ENCODE measurements at regions not wholly inside any gene's neighbourhood (a gene's known extent, or its start where the extent isn't known, plus 50 kb on each side); places are given as distances from the start of the nearest gene placed in this dataset.
A peak's percentile ranks its signal among the peaks of the same experiment; 100 is the strongest.

- no peaks in the 10 kb centered on the region for H3K36me3 ChIP-seq (ENCODE audit: control insufficient read depth, insufficient read depth, low read length)
- H3K4me3 ChIP-seq (ENCODE audit: extremely low read depth, insufficient read depth, low read length, poor library complexity, severe bottlenecking): no peak overlapping the region
- WGBS, 2 experiments (ENCODE audit: insufficient coverage in 2 of 2): 83 to 86% methylated on average over 1 to 2 of the region's 4 CpGs
- H3K27ac ChIP-seq (ENCODE audit: low read depth, low read length, severe bottlenecking): peak overlapping the region; percentile 16
- H3K4me1 ChIP-seq (ENCODE audit: control insufficient read depth, insufficient read depth, low read length, poor library complexity, severe bottlenecking): peaks cover 14% of the 10 kb centered on the region
- no peaks in the 10 kb centered on the region for H3K9me3 ChIP-seq (ENCODE audit: control insufficient read depth, low read length)
These were observed 107.3 kb downstream of the EFNB1 start for GRCh38 chrX:68936126-68936525.

DNA sequence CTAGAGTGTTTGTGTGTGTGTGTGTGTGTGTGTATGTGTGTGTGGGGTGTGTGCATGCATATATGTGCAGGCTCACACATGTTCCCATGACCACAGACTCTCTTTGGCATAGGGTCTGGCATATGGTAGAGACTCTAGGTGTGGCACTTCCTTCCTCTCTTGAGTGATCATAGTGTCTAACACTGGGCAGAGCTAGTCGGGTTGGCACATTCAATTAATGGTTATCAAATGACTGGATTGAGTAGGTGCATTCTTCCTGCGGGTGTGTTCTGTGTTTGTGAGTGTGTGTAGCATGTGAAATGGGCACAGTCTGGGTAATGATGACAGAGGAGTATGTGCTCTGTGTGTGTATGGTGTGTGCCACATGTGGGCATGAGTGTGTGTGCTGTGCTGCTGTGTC is 106.5 kb downstream of the EFNB1 start:
- Histone ChIP-seq H3K4me3 (ENCODE audit: extremely low read depth, insufficient read depth, low read length, poor library complexity, severe bottlenecking) (no peak overlapping the region), H3K9me3 (ENCODE audit: control insufficient read depth, low read length) (no peaks in the 10 kb centered on the region), H3K27ac (ENCODE audit: low read depth, low read length, severe bottlenecking) (no peak overlapping the region), H3K4me1 (ENCODE audit: control insufficient read depth, insufficient read depth, low read length, poor library complexity, severe bottlenecking) (peaks cover 17% of the 10 kb centered on the region), H3K36me3 (ENCODE audit: control insufficient read depth, insufficient read depth, low read length) (no peaks in the 10 kb centered on the region)
- WGBS, 2 experiments (ENCODE audit: insufficient coverage in 2 of 2): 90 to 100% methylated on average over 1 to 2 of the region's 2 CpGs

DNA sequence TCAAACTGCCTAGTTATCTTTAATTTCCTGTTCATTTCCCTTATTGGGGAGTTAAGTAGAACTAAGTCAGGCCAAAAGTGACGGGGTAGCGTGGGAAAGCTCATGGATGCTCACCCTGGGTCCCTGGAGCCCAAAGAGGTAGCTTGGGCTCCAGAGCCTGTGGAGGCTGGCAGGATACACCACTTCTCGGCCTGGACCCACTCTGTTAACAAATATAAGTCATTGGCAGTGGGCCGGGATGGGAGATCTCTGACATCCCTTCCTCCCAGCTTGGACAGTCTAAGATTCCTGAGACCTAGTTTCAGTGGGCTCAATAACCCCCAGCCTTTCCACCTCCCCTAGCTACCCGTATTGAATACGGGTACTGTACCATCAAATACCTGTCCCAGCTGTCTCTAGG is 106.1 kb downstream of the EFNB1 start:
- Histone ChIP-seq H3K4me1 (ENCODE audit: control insufficient read depth, insufficient read depth, low read length, poor library complexity, severe bottlenecking) (peaks cover 15% of the 10 kb centered on the region), H3K4me3 (ENCODE audit: extremely low read depth, insufficient read depth, low read length, poor library complexity, severe bottlenecking) (no peak overlapping the region), H3K9me3 (ENCODE audit: control insufficient read depth, low read length) (no peaks in the 10 kb centered on the region), H3K27ac (ENCODE audit: low read depth, low read length, severe bottlenecking) (no peak overlapping the region), H3K36me3 (ENCODE audit: control insufficient read depth, insufficient read depth, low read length) (no peaks in the 10 kb centered on the region)
- 95 to 100% methylated on average over 2 of the region's 6 CpGs for WGBS, 2 experiments (ENCODE audit: insufficient coverage in 2 of 2)

DNA sequence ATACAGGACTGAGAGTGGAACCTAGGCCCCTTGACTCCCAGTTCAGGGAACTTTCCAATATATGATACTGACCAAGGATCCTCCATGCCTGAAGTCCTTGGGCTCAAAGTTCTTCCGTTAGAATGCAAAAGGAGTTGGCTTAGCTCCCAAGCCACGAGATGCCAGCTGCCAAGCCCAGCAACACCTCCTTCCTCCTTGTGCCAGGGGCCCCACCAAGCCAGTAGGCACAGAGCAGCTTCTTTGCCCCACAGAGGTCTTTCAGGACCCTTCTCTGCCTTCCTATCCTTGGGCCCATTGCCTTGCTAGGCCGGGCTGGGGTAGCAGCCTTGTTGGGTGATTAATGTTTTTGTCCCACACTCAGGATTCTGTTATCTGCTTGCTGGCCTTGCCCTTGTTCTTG is 105.6 kb downstream of the EFNB1 start:
- Histone ChIP-seq H3K4me3 (ENCODE audit: extremely low read depth, insufficient read depth, low read length, poor library complexity, severe bottlenecking) (no peak overlapping the region), H3K4me1 (ENCODE audit: control insufficient read depth, insufficient read depth, low read length, poor library complexity, severe bottlenecking) (peaks cover 20% of the 10 kb centered on the region), H3K36me3 (ENCODE audit: control insufficient read depth, insufficient read depth, low read length) (no peaks in the 10 kb centered on the region), H3K9me3 (ENCODE audit: control insufficient read depth, low read length) (no peaks in the 10 kb centered on the region), H3K27ac (ENCODE audit: low read depth, low read length, severe bottlenecking) (no peak overlapping the region)
- WGBS, 2 experiments (ENCODE audit: insufficient coverage in 2 of 2): 82% methylated on average over 2 of the region's 3 CpGs; no CpG with 5 or more reads in 1 of the 2 experiments

GRCh38 chrX:68932611-68933010 is 103.8 kb downstream of the EFNB1 start:
- WGBS, 2 experiments (ENCODE audit: insufficient coverage in 2 of 2): no CpG with 5 or more reads among the region's 4 CpGs
- Histone ChIP-seq H3K36me3 (ENCODE audit: control insufficient read depth, insufficient read depth, low read length) (no peaks in the 10 kb centered on the region), H3K4me3 (ENCODE audit: extremely low read depth, insufficient read depth, low read length, poor library complexity, severe bottlenecking) (no peak overlapping the region), H3K27ac (ENCODE audit: low read depth, low read length, severe bottlenecking) (no peak overlapping the region), H3K4me1 (ENCODE audit: control insufficient read depth, insufficient read depth, low read length, poor library complexity, severe bottlenecking) (peaks cover 17% of the 10 kb centered on the region), H3K9me3 (ENCODE audit: control insufficient read depth, low read length) (no peaks in the 10 kb centered on the region)

GRCh38 chrX:68931345-68931744 is 102.5 kb downstream of the EFNB1 start:
- H3K36me3 ChIP-seq (ENCODE audit: control insufficient read depth, insufficient read depth, low read length): no peaks in the 10 kb centered on the region
- H3K4me3 ChIP-seq (ENCODE audit: extremely low read depth, insufficient read depth, low read length, poor library complexity, severe bottlenecking): no peak overlapping the region
- no peaks in the 10 kb centered on the region for H3K9me3 ChIP-seq (ENCODE audit: control insufficient read depth, low read length)
- H3K4me1 ChIP-seq (ENCODE audit: control insufficient read depth, insufficient read depth, low read length, poor library complexity, severe bottlenecking): peaks cover 17% of the 10 kb centered on the region
- WGBS, 2 experiments (ENCODE audit: insufficient coverage in 2 of 2): 88% methylated on average over 3 of the region's 4 CpGs; no CpG with 5 or more reads in 1 of the 2 experiments
- no peak overlapping the region for H3K27ac ChIP-seq (ENCODE audit: low read depth, low read length, severe bottlenecking)

DNA sequence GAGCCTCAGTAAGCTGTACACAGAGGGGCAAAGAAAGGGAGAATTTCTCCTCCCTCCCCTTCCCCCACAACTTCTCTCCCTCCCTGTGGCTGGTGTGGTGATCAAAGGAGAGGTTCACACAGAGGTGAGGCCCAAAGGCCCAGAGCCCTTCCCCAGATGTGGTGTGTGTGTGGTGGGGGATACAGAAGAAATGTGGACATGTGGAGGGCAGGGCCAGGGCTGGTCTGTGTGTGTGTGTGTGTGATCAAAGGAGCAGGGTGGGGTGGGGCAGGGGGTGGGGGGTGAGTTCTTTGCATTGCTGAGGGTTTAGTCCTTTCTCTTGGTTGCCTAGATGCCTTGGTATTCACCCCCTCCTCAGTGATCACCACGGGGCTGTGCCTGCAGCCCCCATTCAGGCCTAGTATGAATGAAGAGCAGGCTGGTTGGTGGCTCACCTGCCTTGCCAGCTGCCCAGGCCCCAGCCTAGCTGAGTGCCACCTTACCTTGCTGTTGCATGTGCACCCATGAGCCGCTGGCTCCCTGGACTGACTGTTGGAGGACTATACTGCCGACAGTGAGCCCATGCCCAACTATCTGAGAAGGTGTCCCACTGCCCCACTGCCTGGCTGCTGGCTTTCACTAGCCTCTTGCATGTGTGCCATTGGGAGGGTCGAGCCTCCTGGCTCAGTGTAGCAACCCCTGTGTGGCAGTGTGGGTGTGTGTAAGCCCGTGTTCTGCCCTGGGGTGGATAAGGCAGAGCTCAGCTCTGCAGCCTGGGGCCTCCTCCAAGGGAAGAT is 101.9 kb downstream of the EFNB1 start:
- Histone ChIP-seq H3K27ac (ENCODE audit: low read depth, low read length, severe bottlenecking) (no peak overlapping the region), H3K4me1 (ENCODE audit: control insufficient read depth, insufficient read depth, low read length, poor library complexity, severe bottlenecking) (peaks cover 17% of the 10 kb centered on the region)
- 92 to 100% methylated on average over 2 to 4 of the region's 5 CpGs for WGBS, 2 experiments (ENCODE audit: insufficient coverage in 2 of 2)

DNA sequence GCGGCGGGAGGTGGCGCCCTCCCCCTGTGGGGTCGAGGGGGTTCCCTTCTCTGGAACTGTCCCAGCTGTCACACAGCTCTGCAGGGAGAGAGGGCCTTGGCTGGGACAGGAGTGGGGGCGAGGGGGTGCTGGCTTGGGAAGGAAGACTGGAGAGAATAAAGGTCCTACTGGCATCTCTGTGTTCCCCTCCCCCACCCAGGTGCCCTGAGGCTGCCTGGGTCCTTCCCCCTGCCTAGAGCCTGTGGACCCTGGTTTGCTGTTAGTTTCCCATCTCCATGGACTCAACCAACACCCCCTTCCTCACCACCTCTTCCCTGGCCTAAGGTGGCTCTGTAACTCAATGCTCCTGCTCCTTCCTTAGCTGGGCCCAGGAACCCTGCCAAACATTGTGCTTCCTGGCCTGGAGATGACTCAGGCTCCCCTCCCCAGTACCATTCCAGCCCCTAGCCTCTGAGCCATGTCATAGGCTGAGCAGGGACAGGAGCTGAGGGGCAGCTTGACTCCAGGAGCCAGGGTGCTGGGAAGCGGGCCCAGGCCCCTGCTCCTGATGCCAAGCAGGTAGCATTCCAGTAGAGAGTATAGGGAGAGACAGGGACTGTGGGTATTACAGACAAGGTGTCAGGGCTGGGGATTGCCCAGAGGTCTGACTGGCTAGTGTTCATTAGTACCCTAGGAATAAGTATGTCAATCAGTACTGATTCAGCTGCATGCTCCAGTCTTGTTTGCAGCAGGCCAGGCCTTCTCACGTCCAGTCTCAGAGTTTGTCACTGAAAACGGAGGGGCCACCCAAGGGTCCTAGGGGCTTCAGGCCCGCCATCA is 100.7 kb downstream of the EFNB1 start:
- H3K4me1 ChIP-seq (ENCODE audit: control insufficient read depth, insufficient read depth, low read length, poor library complexity, severe bottlenecking): peaks cover 17% of the 10 kb centered on the region
- WGBS, 2 experiments (ENCODE audit: insufficient coverage in 2 of 2): 79 to 87% methylated on average over 5 to 6 of the region's 9 CpGs
- H3K4me3 ChIP-seq (ENCODE audit: extremely low read depth, insufficient read depth, low read length, poor library complexity, severe bottlenecking): no peak overlapping the region
- no peaks in the 10 kb centered on the region for H3K9me3 ChIP-seq (ENCODE audit: control insufficient read depth, low read length)
- no peaks in the 10 kb centered on the region for H3K36me3 ChIP-seq (ENCODE audit: control insufficient read depth, insufficient read depth, low read length)
- H3K27ac ChIP-seq (ENCODE audit: low read depth, low read length, severe bottlenecking): no peak overlapping the region

More for the DNA sequence above, 101.9 kb downstream of the EFNB1 start:
- Histone ChIP-seq H3K9me3 (ENCODE audit: control insufficient read depth, low read length) (no peaks in the 10 kb centered on the region), H3K4me3 (ENCODE audit: extremely low read depth, insufficient read depth, low read length, poor library complexity, severe bottlenecking) (no peak overlapping the region), H3K36me3 (ENCODE audit: control insufficient read depth, insufficient read depth, low read length) (no peaks in the 10 kb centered on the region)

DNA sequence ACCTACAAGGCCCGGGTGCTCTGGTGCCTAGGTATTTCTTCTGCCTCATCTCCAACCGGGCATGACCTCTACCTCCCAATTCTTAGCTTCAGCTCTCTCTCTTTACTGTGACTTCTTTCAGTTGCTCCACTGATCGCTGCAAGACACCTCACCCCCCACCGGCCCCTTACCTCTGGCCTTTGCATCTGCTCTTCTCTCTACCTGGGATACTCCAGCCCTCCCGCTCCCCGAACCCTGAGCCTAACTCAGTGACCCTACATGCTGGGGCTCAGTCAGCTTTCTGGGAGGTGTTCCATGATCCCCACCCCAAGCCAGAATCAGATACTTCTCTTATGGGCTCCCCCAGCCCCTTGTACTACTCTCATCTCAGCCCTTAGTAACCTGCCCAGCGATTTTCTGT is 99.6 kb downstream of the EFNB1 start:
- no peak overlapping the region for H3K4me3 ChIP-seq (ENCODE audit: extremely low read depth, insufficient read depth, low read length, poor library complexity, severe bottlenecking)
- WGBS, 2 experiments (ENCODE audit: insufficient coverage in 2 of 2): 85% methylated on average over 4 of the region's 7 CpGs; no CpG with 5 or more reads in 1 of the 2 experiments
- no peaks in the 10 kb centered on the region for H3K36me3 ChIP-seq (ENCODE audit: control insufficient read depth, insufficient read depth, low read length)

DNA sequence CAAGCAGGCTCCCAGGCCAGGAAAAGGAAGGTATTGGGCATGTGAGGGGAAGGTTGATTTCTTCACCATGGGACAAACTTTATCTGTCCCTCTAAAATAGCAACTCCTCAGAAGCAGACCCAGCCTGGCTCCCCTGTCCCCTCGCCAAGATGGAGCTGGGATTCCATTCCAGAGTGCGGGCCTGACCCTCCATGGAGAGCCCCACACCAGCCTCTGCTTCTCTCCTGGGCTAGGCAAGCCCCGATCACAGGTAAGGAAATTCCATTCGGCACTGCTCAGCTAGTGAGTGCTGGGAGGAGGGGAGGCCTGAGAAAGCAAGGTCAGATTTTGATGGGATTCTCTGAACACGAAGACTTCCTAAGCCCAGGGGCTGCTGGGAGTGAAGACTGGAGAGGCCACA is 98.4 kb downstream of the EFNB1 start:
- Histone ChIP-seq H3K9me3 (ENCODE audit: control insufficient read depth, low read length) (no peaks in the 10 kb centered on the region), H3K4me3 (ENCODE audit: extremely low read depth, insufficient read depth, low read length, poor library complexity, severe bottlenecking) (no peak overlapping the region), H3K4me1 (ENCODE audit: control insufficient read depth, insufficient read depth, low read length, poor library complexity, severe bottlenecking) (peaks cover 17% of the 10 kb centered on the region), H3K27ac (ENCODE audit: low read depth, low read length, severe bottlenecking) (no peak overlapping the region), H3K36me3 (ENCODE audit: control insufficient read depth, insufficient read depth, low read length) (no peaks in the 10 kb centered on the region)
- 76 to 80% methylated on average over 2 of the region's 5 CpGs for WGBS, 2 experiments (ENCODE audit: insufficient coverage in 2 of 2)

More for the DNA sequence above, 99.6 kb downstream of the EFNB1 start:
- H3K27ac ChIP-seq (ENCODE audit: low read depth, low read length, severe bottlenecking): no peak overlapping the region
- no peaks in the 10 kb centered on the region for H3K9me3 ChIP-seq (ENCODE audit: control insufficient read depth, low read length)
- peaks cover 17% of the 10 kb centered on the region for H3K4me1 ChIP-seq (ENCODE audit: control insufficient read depth, insufficient read depth, low read length, poor library complexity, severe bottlenecking)

- WGBS, 2 experiments (ENCODE audit: insufficient coverage in 2 of 2): no CpG with 5 or more reads among the region's 2 CpGs
- H3K27ac ChIP-seq (ENCODE audit: low read depth, low read length, severe bottlenecking): no peak overlapping the region
- no peaks in the 10 kb centered on the region for H3K36me3 ChIP-seq (ENCODE audit: control insufficient read depth, insufficient read depth, low read length)
- H3K4me3 ChIP-seq (ENCODE audit: extremely low read depth, insufficient read depth, low read length, poor library complexity, severe bottlenecking): no peak overlapping the region
- no peaks in the 10 kb centered on the region for H3K9me3 ChIP-seq (ENCODE audit: control insufficient read depth, low read length)
- H3K4me1 ChIP-seq (ENCODE audit: control insufficient read depth, insufficient read depth, low read length, poor library complexity, severe bottlenecking): no peaks in the 10 kb centered on the region
These were observed 94.3 kb downstream of the EFNB1 start for GRCh38 chrX:68923147-68923546.
